GM19324 (cell line): ENCODE measurements at regions not wholly inside any gene's neighbourhood (a gene's known extent, or its start where the extent isn't known, plus 50 kb on each side); places are given as distances from the start of the nearest gene placed in this dataset.
"Not testable (repeated sequence)": the region's sequence is repeated elsewhere in the genome, so short reads cannot be mapped to it uniquely, and the experiment has no call there.

ENCODE experiments used
- ATAC-seq: cut with Tn5 transposase; IDR thresholded peaks from one replicate; pipeline ENCODE4 v1.9.1; 2021; ENCODE audit warnings: mild to moderate bottlenecking, moderate library complexity; ENCODE audit not compliant: unreplicated experiment, low FRiP score

DNA sequence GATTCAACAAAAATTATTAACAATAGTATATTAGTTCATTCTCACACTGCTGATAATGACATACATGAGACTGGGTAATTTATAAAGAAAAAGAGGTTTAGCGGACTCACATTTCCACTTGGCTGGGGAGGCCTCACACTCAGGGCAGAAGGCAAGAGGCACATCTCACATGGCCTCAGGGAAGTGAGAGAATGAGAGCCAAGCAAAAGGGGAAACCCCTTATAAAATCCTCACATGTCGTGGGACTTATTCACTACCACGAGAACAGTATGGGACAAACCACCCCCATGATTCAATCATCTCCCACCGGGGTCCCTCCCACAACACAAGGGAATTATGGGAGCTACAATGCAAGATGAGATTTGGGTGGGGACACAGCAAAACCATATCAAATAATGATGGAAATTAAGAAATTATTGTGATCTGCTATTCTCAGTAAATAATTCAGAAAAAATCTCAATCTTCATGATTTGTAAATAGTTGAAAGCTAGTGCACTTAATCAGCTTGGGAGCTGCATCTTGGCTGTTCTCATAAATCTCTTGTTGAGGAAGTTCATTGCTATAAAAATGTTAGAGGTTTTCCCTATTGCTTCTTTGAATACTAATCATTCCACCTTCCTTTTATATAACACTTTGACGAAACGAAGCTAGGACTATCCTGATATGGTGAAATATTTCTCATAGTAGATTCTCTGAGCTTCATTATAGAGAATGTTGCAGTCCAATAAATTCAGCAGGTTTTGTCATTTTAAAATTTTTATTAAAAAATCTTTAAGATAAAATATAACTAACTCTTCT is 179.2 kb downstream of the SPDYE17 start:
- not testable (repeated sequence) for ATAC-seq

DNA sequence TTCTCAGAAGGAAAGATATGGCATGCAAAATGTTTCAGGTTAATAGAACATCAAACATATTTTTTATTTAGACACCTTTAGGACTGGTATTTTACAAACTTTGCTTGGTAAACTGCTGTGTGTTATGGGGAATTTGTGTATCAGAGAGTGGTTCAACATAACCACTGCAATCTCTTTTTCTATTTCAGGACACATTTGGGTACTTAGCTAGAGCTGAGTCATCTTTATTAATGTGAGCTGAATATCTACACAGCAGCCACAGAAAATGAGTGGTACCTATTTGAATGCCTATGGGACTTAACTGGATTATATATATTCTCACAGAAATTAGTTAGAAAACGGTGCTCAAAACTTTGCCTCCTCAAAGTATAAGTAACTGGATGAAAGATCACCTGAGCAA is 179.8 kb downstream of the SPDYE17 start:
- ATAC-seq, result not testable (repeated sequence)

DNA sequence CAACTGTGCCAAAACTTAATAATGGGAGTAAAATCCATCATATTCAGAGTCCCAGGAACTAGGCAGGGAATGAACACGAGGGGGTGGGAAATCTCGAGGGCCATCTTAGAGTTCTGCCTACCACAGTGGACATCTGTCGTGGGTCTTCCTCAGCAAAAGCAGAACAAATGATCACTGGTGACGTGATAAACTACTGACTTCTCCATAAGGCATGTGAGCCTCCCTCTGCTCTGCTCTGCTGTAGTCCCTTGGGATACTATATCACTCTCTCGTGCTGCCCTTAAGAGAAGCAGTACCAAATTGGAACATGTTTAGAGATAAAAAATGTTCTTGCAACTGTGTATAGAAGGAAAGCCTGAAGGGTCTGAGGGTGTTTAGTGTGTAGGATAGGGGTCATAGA is 180.5 kb downstream of the SPDYE17 start:
- ATAC-seq, result not testable (repeated sequence)

DNA sequence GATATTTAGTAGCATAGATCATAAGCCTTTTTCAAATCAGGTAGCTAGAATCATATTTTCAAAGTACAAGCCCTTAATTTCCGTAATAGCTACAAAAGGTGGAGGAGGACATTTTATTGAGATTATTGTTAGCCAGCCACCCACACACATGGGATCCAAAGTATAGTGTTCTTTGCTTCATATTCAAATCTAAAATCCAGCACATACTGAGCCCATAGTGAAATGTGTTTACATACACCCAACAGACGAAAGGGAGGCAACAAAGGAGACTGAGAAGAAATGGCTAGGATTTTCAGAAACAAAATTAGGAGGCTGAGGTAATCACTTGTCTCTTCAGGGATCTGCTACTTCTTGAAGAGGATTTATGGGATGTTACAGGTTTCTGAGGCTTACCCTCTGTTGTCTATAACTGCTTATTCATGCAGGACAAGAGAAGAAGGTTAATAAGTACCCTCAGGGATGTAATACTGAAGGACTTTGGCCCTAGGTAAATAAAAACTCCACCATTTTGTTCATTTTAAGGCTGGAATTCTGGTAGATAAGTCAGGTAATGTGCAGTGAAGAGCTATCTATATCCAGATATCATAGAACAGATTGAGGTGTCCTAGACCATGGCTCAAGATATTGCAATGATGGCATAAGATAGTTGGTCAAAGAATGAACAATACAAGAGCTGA is 182.1 kb downstream of the SPDYE17 start:
- not testable (repeated sequence) for ATAC-seq

DNA sequence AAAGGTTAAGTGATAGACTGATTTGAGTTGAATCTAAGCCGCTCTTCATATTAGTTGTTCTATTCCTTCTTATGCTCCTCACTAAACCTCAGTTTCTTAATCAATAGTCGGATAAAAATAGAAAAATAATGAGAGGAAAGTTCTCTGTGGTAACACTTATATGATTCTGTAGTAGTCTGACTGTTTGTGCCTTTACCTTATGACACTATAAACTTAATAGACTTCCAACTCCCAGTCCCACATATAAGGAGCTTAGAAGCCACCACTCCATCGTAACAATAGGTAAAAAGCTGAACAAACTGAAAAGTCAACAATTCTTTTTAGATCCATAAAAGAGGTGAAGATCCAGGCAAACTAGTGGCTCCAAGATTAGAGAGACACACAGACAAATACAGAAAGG is 192.3 kb downstream of the SPDYE17 start:
- ATAC-seq, result not testable (repeated sequence)

DNA sequence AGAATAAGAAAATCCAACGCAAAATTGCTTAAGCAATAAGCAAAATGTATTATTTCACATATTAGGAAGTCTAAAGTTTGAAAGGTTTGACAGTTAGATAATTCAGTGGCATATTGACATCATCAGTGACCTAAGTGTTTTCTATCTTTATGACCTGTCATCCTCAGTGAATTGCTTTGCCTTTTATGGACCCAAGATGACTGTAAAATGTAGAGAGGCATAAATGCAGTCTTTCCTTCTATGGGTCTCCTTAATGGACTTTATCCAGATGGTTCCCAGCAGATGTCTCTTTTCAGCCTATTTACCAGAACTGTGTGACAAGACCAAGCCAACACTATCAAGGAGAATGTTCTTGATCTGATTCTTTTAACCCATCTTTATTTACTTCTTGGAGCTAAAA is 192.9 kb downstream of the SPDYE17 start:
- not testable (repeated sequence) for ATAC-seq

DNA sequence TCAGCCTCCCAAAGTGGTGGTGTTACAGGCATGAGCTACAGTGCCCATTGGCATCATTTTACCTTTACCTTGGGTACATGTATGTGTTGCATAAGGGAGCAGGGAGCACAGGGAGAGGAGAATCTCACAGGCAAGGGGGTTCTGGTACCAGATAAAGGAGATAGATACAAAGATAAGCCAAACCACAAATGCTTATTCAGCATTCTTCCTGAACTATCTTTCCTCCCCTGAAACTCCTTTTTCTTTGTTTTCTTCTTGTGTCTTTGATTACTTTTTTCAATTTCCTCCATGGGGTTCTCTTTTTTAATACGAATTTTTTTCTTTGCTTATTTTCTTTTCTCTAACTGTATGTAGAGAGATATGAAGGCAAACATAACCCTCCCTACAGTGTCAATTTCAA is 193.8 kb downstream of the SPDYE17 start:
- ATAC-seq, result not testable (repeated sequence)

DNA sequence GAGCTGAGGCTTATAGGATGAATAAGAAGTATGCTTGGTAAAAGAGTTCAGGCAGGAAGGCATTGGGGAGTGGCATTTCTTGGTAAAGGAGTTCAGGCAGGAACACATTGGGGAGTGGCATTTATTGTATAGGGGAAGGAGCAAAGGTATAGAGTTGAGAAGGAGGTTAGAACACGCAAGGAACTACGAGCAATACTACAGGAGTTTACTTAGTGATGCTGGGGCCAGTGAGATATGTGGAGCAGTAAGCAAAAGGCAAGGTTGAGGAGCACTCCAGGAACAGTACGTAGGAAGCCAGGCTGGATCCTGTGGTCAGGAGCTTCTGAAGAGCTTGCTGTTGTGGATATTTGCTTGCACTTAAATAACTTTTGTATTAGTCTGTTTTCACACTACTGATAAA is 202.2 kb upstream of the POMZP3 start:
- ATAC-seq, result not testable (repeated sequence)

DNA sequence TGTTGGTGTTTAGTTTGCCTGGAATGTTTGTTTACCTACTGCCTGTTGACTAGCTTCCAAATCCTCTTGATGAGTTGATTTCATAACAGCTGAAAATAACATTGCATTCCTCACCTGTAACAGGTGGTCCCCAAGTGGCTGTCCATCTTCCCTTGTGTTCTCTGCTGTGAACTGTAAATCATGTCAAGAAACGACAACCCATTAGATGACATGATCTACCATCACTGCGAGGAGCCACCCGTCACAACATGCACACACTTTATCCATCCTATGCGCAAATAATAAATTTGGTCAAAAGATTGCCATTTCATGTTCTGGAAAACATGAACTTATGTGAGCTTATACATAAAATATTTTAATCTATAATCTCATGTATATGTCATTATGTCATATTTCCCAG is 199.1 kb upstream of the POMZP3 start:
- ATAC-seq, result not testable (repeated sequence)

DNA sequence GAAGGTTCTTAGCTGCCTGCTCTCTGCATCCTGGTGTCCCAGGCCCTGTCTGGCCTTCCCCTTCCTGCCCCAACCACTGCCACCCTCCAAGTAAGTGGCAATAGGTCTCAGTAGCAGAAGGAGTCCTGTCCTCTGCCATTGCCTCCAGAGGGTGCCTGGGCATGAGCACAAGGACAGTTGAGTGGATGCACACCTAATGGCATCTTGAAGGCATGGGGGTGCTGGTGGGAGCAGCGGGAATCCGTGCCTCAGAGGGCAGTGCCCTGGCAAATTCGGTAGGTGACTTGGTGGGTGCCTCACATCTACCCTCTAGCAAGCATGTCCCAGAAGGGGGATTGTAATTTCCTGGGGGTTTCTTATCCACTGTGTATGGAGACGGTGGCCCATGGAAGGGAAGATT is 182.8 kb upstream of the POMZP3 start:
- not testable (repeated sequence) for ATAC-seq

DNA sequence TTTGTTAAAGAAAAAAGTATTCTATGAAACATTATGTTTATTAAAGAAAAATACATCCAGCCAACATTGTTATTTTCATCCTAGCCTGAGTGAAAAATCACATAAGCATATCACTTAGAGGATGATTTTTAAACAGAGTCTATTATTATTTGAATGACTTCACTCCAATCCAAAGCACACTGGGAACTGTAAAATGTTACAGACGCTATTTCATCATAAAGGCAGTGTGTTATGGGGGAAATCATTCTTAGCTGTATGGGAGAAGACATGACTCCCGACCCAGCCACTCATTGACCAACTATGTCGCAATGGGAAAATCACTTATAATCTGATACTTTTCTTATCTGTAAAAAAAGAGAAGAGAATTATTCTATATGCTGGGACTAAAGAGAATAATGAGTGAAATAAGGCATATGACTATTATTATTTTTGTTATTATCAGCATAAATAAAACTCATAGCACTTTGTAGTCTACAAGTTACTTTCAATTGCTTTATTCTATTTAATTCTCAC is 180.6 kb upstream of the POMZP3 start:
- ATAC-seq, result not testable (repeated sequence)

DNA sequence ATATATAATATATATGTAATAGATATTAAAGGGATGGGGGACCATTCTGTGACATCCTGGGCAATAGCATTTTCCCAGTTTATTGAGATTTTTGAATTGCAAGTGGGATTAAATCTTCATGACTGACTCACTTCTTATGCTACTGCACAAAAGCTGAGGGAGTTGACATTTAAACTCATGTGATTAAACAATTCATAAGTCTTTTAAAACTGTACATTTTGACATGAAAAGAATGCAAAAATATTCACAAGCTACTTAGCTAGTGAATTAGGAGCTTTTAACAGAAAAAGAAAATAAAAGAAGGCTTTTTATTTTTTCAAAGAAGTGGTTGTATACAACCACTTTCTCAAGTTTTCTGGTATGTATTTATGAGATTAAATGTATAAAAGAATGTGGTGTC is 179.4 kb upstream of the POMZP3 start:
- ATAC-seq, result not testable (repeated sequence)

DNA sequence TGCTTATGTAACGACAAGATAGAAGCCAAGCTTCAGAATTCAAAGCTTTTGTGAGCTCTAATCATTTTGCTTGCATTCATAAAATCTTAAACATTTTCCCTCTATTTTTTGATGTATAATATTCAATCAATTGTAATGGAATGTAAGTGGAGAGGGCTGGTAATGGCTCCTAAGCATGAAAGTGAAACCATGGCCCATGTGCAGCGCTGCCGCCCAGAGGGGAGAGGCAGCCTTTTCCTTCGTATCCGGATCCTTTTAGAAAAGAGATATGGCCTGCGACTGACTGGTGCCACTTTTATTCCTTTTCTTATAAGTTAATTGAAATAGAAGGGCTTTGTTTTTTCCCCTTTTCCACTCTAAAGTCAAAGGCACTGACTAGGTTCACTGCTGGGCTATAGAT is 178.9 kb upstream of the POMZP3 start:
- ATAC-seq, result not testable (repeated sequence)

DNA sequence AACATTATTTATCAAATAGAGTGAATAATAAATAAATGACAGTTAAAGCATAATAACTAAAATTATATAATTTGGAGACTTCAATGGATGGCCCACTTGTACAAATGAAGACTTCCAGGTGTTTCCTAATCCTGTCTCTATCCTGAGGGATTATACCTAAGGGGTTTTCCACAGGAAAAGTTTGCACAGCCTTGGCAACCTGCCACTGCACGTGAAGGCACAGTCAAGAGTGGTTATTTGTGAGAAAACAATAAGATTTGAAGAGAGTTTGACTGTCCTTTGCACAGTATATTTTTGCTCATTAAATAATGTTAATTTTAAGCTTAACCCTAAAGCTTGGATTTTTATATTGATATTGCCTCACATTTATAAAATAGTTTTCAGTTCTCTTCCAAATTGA is 178.2 kb upstream of the POMZP3 start:
- not testable (repeated sequence) for ATAC-seq

DNA sequence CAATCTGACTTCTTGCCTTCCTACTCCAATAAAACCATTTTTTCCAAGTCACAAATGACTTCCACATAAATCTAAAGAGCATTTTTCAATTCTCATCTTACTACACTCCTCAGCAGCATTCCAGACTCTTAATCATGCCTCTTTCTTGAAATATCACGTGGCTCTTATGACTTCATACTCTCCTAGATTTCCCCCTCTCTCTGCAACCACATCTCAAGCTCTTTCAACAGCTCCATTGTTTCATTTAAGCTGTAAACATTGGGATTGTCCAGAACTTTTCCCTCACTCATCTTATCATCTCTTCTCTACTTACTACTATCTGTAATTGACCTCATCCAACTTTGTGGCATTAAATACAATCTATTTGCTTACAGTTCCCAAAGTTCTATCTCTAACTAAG is 170.6 kb upstream of the POMZP3 start:
- not testable (repeated sequence) for ATAC-seq

DNA sequence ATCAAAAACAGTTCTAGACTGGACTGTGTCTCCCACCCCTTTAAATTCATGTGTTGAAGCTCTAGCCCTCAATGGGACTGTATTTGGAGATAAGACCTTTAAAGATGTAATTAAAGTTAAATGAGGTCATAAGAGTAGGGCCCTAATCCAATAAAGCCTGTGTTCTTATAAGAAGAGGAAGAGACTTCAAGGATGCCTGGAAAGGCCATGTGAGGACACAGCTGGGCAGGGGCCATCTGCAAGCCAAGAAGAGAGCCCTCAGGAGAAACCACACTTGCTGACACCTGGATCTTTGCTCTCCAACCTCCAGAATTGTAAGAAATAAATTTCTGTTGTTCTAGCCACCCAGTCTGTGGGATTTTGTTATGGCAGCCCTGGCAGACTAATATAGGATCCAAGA is 153.6 kb upstream of the POMZP3 start:
- ATAC-seq, result not testable (repeated sequence)

DNA sequence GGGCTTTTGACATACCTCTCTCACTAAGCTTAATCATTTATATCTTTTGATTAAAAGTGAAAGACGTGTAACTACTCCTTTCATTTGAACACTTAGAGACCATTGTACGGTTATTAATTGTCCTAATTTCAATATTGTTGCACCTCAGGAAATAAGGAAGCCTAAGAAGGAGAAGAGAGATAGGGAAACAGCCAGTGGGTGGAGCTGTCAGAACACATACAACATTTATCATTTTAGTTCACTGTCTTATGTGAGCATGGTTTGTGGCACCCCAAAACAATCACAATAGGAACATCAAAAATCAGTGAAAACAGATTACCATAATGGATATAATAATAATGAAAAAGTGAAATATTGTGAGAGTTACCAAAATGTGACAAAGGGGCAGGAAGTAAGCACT is 147.2 kb upstream of the POMZP3 start:
- ATAC-seq, result not testable (repeated sequence)

DNA sequence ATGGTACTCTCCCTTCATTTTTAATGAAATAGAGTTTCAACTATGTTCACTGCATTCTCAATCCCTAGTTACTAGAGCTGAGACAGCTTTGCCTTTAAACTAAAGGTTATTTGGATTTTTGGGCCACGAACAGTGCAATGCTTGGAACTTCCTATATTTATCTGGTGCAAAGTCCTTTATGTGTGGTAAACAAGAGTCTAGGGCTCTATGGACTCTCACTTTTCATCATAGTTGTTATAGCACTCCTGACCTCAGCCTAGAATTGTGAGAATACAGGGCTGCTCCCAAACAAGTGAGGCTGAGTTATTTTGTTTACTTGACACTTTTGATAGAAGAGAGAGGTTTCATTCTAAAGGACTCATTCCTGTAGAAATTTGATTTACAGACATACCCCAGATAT is 144.9 kb upstream of the POMZP3 start:
- ATAC-seq, result not testable (repeated sequence)

DNA sequence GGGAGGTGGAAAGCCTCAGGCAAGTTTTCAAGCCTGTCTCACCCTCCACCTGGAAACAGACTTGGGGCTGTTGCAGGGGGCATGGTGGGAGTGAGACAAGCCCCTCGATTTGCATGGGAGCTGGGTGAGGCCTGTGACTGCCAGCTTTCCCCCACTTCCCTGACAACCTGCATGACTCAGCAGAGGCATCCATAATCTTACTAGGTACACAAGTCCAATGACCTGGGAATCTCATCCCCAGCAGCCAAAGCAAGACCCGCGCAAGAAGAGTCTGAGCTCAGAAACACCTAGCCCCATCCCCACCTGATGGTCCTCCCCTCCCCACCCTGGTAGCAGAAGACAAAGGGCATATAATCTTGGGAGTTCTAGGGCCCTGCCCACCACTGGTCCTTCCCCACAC is 136.9 kb upstream of the POMZP3 start:
- not testable (repeated sequence) for ATAC-seq

DNA sequence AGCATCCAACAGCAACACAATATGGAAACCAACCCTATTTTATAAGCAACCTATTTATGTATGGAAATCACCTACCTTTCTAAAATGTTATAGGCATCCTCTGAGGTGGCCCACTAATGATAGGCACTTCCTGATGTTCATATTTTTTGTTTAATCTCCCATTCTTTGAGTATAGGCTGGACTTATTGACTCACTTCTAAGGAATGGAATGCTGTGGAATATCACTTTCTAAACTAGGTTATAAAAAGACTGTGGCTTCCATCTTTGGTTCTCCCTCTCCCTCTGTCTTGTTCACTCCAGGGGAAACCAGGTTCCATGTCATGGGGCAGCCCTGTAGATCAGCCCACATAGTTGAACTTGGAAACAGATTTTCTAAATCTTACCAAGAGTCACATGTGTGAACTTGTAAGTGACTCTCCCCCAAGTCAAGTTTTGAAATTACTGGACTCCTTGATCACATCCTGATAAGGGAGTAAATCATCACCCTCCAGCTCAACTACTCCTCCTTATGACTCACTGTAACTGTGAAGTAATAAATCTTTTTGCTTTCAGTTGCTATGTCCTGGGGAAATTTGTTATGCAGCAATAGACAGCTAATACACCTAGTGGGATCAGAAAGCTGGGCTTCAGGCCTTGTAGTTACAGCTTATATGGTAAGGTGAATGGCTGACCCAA is 133.6 kb upstream of the POMZP3 start:
- not testable (repeated sequence) for ATAC-seq

DNA sequence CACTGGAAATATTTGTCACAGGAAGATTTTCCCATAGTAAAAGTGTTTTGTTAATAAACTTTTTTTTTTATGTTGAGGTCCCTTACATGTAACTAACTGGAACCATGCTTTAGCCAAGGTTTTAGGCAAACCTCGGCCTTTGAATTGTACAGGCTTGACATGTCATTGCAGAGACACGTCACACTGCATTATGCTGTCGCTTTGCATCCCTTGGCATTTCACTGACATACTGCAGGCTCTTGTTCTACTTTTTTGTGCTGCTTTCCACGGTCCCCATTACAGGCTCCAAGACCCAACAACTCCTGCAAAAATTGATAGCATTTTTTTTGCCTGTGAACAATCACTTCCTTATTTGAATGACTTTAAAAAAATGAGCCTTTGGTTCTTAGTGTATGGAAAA is 112.5 kb upstream of the POMZP3 start:
- ATAC-seq, result not testable (repeated sequence)
